ENCODE measurements at regions not wholly inside any gene's neighbourhood (a gene's known extent, or its start where the extent isn't known, plus 50 kb on each side); places are given as distances from the start of the nearest gene placed in this dataset.

GRCh38 chr6:167706313-167707109 lies 120.2 kb upstream of the AFDN start:
- TF ChIP-seq CTCF (IDR thresholded peaks at IDR 0.05; ENCODE audit: low read length): no peak
- TF ChIP-seq EZH2phosphoT487 (IDR thresholded peaks at IDR 0.05; ENCODE audit: low read length): no peak
- no peak for TF ChIP-seq EZH2 (optimal IDR thresholded peaks at IDR 0.05; ENCODE audit: low read depth, low read length)

Data from MM.1S (cell line).